ENCODE measurements at regions not wholly inside any gene's neighbourhood (a gene's known extent, or its start where the extent isn't known, plus 50 kb on each side); places are given as distances from the start of the nearest gene placed in this dataset.

DNA sequence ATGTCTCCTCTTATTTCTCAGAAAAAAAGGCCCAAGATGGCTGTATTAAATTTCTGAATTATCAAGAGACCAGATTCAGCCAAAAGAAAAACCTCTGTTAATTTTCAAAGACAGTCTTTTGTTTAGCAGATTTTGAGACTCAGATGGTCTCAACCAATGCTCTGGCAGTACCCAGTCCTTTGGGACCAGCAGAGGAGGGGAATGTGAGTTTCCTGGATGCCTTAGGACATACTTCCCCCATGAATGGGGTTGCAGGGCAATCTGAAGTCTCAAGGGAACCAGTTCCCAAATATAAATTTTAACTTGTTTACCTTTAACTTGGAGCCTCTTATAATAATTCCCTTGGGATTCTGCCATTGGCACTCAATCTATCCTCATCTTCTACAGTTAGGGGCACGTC, 107.8 kb upstream of the ZNF521 start:
- DNase-seq (ENCODE audit: low read depth, low spot score) = no peak

DNA sequence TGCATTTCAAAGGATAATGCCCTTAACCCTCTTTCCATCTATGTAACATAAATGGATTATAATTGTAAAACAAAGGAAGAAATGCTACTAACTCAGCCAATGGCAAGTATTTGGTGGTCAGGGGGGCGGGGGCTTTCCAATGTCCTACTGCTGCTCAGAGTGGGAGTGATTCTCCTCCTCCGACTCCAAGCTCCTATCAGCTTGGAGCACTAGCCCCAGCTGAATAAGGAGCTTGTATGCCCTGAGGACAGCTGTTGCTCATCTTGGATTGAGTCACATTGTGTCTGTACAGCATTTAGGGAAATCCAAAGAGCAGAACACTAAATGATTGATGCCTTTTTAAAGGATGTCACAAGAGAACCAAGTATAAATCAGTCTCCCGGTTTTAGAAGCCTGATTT, 105.6 kb upstream of the ZNF521 start:
- H3K27ac ChIP-seq = no peak overlapping the region
- DNase-seq (ENCODE audit: low read depth, low spot score) = no peak

More for the DNA sequence above, 107.8 kb upstream of the ZNF521 start:
- H3K27ac ChIP-seq = no peak overlapping the region

DNA sequence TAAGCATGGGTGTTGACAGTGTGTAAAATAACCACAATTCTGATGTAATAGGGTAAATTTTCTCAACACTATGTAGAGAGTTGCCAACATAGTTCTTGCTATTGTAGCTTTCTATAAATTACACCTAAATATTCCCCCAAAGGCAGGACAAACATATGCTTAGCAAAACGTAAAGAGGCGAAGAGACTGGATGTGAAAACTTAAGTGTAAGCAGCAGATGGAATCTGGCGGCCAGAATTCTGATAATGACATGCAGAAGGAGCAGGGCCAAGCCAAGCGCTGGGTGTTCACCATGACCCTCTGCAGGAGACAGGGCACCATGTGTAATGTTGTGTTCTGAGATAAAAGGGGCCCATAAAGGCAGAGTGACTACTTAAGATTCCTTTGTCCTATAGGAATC, 105.2 kb upstream of the ZNF521 start:
- DNase-seq (ENCODE audit: low read depth, low spot score) = no peak
- H3K27ac ChIP-seq = no peak overlapping the region

DNA sequence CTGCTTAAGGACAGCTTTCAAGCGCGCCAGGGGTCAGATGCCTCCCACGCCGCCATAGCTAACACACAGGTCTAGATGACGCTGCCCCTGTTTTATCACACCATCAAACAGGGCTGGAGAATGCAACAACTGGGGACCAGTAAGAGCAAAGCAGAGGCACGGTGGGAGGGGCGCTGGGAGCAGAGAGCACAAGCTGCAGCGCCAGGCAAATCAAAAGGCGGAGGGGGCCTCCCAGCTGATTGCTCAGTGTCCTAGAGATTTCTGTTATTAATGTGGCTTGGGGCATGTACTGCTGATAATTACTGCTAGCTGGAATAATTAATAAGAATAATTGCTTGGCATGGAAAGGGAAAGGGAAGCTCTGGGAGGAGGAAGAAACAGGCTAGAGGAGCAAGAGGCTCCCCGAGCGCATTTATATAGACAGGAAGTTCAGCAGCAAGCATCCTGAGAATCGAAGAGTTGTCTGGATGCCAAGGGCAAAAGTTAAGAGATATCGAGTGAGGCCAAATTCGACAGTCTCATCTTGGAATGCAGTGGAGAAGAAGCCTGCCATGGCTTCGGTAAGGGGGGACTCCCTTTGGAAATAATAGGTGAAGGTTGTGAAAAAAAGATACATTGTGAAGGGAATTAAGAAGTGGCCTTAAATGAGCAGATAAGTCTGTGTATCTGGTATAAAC, 104.5 kb upstream of the ZNF521 start:
- H3K27ac ChIP-seq = no peak overlapping the region
- DNase-seq (ENCODE audit: low read depth, low spot score) = no peak

DNA sequence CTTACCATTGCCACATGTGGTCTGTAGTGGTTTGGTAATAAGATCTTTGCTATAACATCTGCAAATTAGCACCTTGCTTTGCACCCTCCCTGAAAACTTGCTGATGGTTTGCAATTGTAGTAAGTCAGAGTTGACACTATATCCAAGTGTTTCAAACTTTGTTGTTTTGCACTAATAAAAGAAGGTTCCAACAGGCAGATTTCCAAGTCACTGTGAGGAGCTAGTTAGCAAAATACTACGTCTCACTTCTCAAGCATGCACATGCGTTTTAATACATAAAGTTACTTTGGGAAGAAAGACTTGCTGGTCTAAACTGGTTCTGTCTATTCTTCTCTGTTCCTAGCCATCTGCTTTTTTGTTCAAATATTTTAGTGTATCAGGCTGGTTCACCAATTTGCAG, 103.7 kb upstream of the ZNF521 start:
- no peak for DNase-seq (ENCODE audit: low read depth, low spot score)

DNA sequence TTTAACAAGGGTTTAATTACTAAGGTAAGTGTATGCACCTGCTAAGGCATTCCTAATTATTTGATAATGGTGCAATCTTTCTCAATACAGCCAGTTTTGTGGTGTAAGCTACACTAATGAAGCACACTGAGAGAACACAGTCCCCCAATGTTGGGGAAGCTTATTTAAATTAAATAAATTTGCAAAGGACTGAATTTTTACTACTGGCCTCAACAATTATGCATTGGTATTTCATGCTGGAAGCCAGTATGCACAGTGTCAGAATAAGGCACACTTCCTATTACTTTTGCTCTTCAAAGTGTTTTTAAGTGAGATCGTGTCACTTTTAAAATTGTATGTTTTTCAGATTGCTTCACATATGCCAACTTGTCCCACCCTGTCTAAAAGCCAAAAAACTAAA, 103.2 kb upstream of the ZNF521 start:
- no peak overlapping the region for H3K27ac ChIP-seq
- no peak for DNase-seq (ENCODE audit: low read depth, low spot score)

More for the DNA sequence above, 103.7 kb upstream of the ZNF521 start:
- H3K27ac ChIP-seq = no peak overlapping the region

DNA sequence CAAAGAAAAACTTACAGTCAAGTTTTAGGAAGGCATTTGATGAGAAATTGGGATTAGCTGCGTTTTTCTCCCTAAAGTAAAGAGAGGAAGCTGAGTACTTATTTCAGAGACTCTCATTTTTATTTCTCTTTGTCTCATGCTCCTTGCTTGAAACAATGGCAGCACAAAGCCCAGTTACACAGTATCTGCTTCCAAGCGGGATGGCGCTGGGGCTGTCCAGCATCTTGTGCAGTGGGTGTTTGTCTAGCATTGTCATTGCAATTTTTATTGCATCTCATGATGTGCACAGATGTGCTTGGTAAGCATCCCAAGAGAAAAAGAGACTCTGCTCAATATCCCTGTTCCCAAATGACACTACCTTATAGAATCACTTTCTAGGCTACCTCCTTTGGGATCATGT, 102.8 kb upstream of the ZNF521 start:
- H3K27ac ChIP-seq = no peak overlapping the region
- DNase-seq (ENCODE audit: low read depth, low spot score) = no peak

DNA sequence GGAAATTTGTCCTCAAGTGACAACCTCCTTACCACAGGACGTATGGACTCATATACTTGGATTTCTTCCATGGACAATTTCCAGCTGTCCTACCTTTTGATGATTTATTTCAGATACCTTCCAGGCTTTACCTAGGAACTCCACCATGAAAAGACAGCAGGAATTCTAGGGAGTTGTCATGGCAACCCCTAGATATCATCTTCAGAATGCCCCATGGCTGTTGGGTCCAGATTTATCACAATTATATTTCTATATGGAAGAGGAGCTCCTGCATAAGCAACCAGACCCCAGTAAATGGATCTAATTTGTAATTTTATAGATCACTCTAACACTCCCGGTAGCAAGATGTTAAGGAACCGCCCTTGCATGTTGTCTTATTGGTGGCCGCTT, 102.3 kb upstream of the ZNF521 start:
- no peak overlapping the region for H3K27ac ChIP-seq

DNA sequence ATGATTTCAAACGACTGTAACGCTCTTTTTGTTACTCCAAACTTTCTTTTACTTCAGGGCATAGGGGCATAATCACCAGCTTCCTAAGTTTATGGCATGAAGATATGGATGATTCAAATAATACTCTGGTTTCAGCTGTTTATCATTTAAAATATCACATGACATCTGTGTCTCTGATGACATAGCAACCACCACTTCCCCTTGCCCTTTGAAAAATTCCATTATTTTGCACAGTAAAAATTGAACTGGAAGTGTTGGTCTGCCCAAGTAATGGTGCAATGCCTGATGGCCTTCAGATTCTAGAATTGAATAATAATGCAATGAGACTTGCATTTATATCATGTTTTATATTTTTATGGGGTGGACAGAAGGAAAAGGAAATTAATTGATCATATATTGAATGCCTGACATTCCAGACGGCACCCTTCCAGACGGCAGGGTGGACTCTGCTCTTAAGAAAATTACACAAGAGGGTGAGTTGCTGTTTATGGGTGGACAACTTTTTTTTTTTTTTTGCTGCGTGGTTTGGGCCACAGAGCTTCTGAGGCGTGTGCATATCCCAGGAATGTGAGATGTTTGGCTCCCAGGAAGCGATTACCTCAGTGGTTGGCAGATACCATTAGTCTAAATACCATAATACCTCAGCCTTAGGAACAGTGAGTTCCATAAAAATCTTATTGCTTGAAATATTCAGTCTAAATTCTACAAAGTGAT, 101.7 kb upstream of the ZNF521 start:
- DNase-seq (ENCODE audit: low read depth, low spot score) = no peak

More for the DNA sequence above, 102.3 kb upstream of the ZNF521 start:
- DNase-seq (ENCODE audit: low read depth, low spot score) = no peak

DNA sequence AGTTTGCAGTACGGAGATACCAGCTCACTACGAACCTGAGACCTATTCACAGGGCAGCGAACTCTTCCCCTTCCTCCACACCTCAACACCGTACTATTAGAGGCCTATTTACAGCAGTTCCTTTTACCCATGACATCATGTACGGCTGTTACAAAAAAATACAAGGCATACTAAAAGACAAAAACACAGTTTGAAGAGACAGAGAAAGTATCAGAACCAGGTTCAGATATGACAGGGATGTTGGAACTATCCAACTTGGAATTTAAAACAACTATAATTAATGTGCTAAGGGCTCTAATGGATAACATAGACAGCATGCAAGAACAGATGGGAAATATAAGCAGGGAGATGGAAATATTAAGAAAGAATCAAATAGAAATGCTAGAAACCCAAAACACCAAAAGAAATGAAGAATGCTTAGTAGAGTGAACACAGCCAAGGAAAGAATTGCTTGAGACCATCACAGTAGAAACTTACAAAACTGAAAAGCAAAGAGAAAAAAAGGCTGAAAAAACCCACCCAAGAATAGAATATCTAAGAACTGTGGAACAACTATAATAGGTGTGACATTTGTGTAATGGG, 99.2 kb upstream of the ZNF521 start:
- no peak for DNase-seq (ENCODE audit: low read depth, low spot score)
- no peak overlapping the region for H3K27ac ChIP-seq

More for the DNA sequence above, 101.7 kb upstream of the ZNF521 start:
- no peak overlapping the region for H3K27ac ChIP-seq

DNA sequence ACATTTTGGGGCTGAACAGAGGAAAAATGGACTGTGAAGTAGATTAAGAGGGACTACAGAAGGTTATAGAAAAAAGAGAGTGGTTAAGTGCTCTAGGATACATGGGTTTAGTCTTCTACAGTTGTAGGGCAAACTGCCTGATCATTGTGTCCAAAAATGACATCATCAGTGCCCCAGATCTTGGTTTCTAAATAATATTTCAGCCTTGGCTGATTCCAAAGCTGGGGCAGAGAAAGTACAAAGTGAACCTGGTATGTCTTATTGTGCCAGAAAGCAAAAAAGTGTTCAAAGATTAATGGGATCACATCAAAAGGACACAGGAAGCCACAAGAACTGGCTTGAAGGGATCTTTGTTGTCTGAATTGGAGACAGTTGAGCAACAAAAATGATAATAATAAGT, 97.1 kb upstream of the ZNF521 start:
- H3K27ac ChIP-seq = no peak overlapping the region
- no peak for DNase-seq (ENCODE audit: low read depth, low spot score)

DNA sequence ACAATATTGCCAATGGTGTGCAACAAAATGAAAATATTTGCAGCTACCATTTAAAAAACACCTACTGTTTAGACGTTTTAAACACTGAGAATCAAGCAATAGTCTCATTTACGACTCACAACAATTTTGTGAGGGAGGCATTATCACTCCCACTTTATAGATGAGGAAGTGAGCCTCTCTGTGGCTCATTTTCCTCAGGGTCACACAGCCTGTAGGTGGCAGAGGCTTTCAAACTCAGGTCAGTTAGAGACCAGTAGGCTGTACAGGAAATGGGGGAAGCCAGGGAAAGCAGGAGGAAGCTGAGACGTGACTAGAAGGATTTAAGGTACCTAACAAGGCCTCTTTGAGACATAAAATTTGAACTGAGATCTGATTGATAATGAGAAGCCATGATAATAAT, 95.0 kb upstream of the ZNF521 start:
- DNase-seq (ENCODE audit: low read depth, low spot score) = no peak
- H3K27ac ChIP-seq = no peak overlapping the region

DNA sequence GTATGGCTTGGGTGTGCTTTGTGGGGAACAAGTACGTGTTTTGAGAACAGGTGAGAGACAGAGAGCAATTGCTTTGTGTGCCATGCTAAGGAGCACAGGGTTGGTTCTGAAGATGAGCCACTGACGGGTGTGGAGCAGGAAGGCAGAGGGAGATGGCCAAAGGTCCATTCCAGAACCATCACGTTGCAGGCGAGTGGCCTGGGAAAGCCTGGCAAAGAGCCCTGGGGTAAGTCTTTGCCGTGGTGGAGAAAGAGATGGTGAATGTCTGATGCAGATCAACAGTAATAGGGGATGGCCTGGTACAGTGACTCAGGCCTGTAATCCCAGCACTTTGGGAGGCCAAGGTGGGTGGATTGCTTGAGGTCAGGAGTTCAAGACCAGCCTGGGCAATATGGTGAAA, 93.5 kb upstream of the ZNF521 start:
- no peak for DNase-seq (ENCODE audit: low read depth, low spot score)
- no peak overlapping the region for H3K27ac ChIP-seq

DNA sequence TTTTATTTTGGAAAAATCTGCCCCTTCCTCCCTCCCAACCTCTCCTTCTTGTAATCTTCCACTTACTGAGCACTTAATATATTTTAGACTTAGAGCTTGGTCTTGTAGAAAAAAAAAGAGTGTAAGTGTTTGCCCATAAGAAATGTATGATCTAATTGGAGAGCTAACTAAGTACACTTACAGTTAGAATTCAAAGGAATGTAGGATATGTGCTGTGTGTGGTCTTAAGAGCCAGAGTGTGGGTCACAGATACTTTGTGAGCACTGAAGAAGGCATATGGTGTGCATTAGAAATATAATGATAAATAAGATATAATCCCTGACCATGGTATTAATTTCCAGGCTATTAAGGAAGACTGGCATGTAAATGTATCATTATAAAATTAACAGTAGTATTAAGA, 91.8 kb upstream of the ZNF521 start:
- H3K27ac ChIP-seq = no peak overlapping the region
- DNase-seq (ENCODE audit: low read depth, low spot score) = no peak

DNA sequence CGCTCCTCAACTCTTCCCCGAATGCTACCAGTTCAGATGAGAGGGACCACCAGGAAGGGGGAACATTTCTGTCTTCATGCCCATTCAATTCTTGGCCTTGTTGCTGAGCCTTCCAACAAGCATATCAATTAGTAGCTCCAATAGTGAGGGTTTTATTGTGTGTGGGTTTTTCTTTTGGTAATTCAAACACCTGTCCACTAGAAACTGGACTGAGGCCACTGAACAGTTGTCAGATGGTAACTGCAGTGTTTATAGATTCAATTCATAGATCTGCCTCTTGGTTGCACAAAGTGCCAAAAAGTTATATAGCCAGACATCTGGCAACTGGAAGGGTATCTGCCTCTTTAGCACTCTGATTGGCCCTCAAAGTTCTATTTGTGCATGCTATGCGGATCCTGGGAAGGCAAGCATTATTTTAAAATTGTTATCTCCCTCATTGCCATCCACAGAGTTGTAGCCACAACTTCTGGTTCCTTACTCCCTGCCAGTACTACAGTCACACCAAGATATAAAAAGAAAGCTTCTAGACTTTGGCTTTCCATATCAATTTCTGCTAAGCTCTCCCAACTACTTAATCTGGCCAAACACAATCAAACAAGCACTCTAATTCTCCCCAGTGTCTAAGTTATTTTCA, 83.3 kb upstream of the ZNF521 start:
- no peak overlapping the region for H3K27ac ChIP-seq
- DNase-seq (ENCODE audit: low read depth, low spot score) = no peak

DNA sequence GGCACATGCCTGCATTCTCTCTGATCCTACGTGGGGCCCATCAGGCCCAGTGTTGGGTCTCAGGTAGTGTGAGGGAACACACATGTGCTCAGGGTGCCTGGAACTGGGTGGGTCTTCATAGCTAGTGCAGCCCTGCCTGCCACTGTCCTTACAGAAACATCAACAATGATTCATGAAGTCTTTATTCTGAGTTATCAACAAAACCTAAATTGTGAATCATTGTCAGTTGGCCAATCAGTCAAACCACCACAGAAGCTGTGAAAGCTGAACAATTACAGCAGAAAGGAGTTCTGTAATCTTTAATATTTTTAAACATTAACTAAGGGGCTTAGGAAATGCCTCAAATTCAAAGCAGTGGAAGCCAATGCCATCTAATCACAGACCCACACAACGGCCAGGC, 82.8 kb upstream of the ZNF521 start:
- no peak overlapping the region for H3K27ac ChIP-seq
- no peak for DNase-seq (ENCODE audit: low read depth, low spot score)

DNA sequence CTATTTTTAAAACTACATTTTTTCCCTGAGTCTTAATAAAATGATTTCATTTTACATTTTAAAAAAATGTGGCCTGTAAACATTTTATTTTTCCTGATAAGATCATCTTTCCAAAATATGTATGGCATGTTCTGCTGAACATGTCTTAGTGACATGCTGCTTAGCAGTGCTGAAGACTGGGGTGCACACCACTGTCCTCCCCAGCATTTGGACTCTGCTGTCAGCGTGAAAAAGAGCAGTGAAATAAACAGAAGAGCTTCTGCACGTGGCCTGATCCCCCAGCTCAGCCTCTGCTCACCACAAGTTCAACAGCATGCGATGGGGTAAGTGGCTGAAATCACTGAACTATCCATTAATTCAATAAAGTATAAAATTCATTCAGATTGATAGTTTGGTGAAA, 81.6 kb upstream of the ZNF521 start:
- DNase-seq (ENCODE audit: low read depth, low spot score) = no peak
- no peak overlapping the region for H3K27ac ChIP-seq

DNA sequence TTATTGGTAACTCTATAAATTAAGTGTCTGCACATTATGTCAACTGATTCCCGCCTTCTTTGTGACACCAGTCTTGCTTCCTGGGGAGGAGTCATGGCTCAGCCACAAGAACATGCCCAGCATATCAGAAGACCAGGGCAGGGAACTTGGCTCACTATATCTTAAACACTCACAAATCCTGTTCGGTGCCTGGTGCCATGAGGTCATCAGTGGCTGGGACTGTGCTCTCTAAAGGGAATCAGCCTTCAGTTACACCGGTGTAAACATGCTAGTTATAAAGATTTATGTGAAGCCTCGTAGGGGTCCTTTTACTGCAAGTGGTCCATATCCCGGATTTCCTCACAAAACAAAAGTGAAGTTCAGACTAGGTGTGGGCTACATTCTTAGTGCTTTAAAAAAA, 73.1 kb upstream of the ZNF521 start:
- H3K27ac ChIP-seq = no peak overlapping the region
- no peak for DNase-seq (ENCODE audit: low read depth, low spot score)

DNA sequence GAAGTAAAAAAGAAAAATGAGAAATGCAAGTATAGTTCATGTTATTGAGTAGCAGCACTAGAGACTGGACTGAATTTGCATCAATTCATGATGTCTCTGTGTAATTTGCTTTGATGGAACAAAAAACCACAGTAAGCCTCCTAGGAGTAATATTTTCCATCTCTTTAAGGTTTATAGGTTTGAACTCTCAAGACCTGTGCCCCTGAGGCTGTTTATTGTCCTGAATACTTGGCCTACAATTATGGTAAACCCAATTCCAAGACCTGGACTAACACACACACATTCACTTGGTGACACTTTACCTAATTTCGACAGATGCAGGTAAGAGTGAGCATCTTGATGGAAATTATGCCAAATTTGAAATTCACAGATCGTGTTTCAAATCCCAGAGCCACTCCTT, 71.8 kb upstream of the ZNF521 start:
- DNase-seq (ENCODE audit: low read depth, low spot score) = no peak

DNA sequence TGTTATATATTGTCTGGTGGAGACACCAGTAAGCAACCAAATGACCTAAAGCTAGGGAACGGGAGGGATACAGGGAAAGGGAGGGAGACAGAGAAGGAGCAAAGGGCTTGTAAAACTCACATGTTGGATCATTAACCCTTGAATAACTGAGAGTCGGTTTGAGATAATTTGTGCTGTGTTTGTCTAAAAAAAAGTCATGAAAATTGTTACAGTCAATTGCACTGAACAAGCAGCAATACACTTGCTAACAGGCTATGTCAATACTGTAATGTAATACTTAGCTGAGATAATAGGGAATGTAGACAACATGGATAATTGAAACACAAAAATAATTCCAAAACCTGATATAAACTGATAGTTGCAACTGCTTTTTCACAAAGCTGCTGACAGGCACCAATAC, 71.3 kb upstream of the ZNF521 start:
- DNase-seq (ENCODE audit: low read depth, low spot score) = no peak
- H3K27ac ChIP-seq = no peak overlapping the region

More for the DNA sequence above, 71.8 kb upstream of the ZNF521 start:
- H3K27ac ChIP-seq = no peak overlapping the region

DNA sequence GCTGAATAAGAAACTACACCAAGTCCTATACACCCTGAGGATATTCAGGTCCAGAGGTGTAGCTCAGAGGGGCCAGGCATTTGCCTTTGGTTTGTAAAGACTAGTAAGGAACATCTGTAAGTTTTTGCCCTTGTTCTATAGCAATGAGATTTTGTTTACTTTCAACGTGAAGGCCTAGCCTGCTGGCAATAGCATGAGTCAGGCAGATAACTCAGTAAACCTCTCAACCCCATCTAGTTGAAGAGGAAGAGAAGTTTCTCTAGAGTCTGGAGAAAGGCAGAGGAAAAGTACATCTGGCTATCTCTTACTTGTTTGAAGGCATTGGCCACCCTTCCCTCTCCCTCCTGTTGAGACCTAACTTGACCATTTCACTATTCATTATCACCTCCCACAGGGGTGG, 70.3 kb upstream of the ZNF521 start:
- H3K27ac ChIP-seq = no peak overlapping the region
- no peak for DNase-seq (ENCODE audit: low read depth, low spot score)

All from epithelial cell of prostate (primary cell).